ENCODE measurements at regions not wholly inside any gene's neighbourhood (a gene's known extent, or its start where the extent isn't known, plus 50 kb on each side); places are given as distances from the start of the nearest gene placed in this dataset.

DNA sequence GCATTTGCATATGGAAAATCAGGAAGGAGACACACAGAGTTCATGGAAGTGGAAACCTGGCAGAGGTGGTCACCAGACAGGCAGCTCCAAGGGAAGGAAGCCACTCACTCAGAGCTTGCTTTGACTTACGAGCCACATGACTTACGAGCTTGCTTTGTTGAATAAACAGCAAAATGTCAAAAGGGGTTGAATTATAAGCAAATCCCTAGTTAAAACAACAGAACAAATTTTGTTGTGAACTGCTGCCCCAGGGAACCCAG, 164.3 kb downstream of the SYK start:
- Histone ChIP-seq H3K4me3 (ENCODE audit: low read length) (no peak overlapping the region), H3K79me2 (ENCODE audit: control insufficient read depth, low read length) (no peaks in the 10 kb centered on the region), H3K4me1 (ENCODE audit: control insufficient read depth, low read length) (peaks cover 9% of the 10 kb centered on the region), H3K27me3 (ENCODE audit: control insufficient read depth, low read length) (peaks cover 23% of the 10 kb centered on the region), H3K27ac (ENCODE audit: low read depth, low read length) (no peak overlapping the region), H3K4me2 (ENCODE audit: low read length) (no peak overlapping the region), H4K20me1 (ENCODE audit: control insufficient read depth, insufficient read depth, low read depth, low read length) (no peaks in the 10 kb centered on the region), H3K36me3 (ENCODE audit: control insufficient read depth, low read length) (no peaks in the 10 kb centered on the region), H3K9me2 (replicated peaks; ENCODE audit: control insufficient read depth, low read length) (no peaks in the 10 kb centered on the region), H3F3A (ENCODE audit: control insufficient read depth, insufficient read depth) (no peaks in the 10 kb centered on the region), H3K9me3 (ENCODE audit: control insufficient read depth, insufficient read depth, low read length) (no peaks in the 10 kb centered on the region)
- no peak for TF ChIP-seq EZH2phosphoT487 (IDR thresholded peaks at IDR 0.05; ENCODE audit: borderline replicate concordance, low read length)
- TF ChIP-seq, protein P1, sequence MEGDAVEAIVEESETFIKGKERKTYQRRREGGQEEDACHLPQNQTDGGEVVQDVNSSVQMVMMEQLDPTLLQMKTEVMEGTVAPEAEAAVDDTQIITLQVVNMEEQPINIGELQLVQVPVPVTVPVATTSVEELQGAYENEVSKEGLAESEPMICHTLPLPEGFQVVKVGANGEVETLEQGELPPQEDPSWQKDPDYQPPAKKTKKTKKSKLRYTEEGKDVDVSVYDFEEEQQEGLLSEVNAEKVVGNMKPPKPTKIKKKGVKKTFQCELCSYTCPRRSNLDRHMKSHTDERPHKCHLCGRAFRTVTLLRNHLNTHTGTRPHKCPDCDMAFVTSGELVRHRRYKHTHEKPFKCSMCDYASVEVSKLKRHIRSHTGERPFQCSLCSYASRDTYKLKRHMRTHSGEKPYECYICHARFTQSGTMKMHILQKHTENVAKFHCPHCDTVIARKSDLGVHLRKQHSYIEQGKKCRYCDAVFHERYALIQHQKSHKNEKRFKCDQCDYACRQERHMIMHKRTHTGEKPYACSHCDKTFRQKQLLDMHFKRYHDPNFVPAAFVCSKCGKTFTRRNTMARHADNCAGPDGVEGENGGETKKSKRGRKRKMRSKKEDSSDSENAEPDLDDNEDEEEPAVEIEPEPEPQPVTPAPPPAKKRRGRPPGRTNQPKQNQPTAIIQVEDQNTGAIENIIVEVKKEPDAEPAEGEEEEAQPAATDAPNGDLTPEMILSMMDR (IDR thresholded peaks at IDR 0.05; ENCODE audit: low read depth, low read length, poor library complexity, severe bottlenecking) = no peak

DNA sequence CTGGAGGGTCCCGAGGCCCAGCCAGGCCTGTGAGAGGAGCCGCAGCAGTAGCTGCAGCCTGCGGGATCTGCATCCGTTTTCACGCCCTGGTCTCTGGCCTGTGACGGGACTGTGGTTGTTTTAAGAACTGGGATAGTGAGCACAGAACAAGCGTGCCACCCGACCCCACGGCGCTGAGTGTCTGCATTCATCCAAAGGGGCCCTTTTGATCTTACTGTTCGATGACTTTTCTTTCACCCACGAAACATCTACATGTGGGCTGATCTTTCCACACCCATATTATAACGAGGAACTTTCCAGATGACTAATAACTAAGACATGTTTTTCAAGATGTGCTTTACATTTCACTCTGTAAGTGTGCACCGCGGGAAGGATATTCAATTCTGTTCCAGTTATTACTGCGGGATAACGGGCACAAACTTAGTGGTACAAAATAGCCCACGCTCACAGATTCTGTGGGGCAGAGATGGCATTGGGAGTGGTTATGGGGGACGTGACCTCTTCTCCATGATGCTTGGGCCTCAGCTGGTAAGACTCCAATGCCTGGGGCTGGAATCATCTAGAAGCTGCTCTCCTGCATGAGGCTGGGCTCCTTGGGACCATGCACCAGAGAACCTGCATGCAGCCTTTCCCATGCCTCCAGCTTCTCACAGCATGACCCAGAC, 165.0 kb downstream of the SYK start:
- no peaks in the 10 kb centered on the region for H3K9me3 ChIP-seq (ENCODE audit: control insufficient read depth, insufficient read depth, low read length)
- no peak overlapping the region for H3K27ac ChIP-seq (ENCODE audit: low read depth, low read length)
- no peaks in the 10 kb centered on the region for H3F3A ChIP-seq (ENCODE audit: control insufficient read depth, insufficient read depth)
- H3K36me3 ChIP-seq (ENCODE audit: control insufficient read depth, low read length) = no peaks in the 10 kb centered on the region
- no peaks in the 10 kb centered on the region for H3K9me2 ChIP-seq (replicated peaks; ENCODE audit: control insufficient read depth, low read length)
- peaks cover 23% of the 10 kb centered on the region for H3K27me3 ChIP-seq (ENCODE audit: control insufficient read depth, low read length)
- H3K79me2 ChIP-seq (ENCODE audit: control insufficient read depth, low read length) = no peaks in the 10 kb centered on the region
- H4K20me1 ChIP-seq (ENCODE audit: control insufficient read depth, insufficient read depth, low read depth, low read length) = no peaks in the 10 kb centered on the region
- H3K4me1 ChIP-seq (ENCODE audit: control insufficient read depth, low read length) = peaks cover 9% of the 10 kb centered on the region
- H3K4me2 ChIP-seq (ENCODE audit: low read length) = no peak overlapping the region
- H3K4me3 ChIP-seq (ENCODE audit: low read length) = no peak overlapping the region
- TF ChIP-seq, protein P1 (IDR thresholded peaks at IDR 0.05; ENCODE audit: low read depth, low read length, poor library complexity, severe bottlenecking) = no peak
- TF ChIP-seq EZH2phosphoT487 (IDR thresholded peaks at IDR 0.05; ENCODE audit: borderline replicate concordance, low read length) = no peak

DNA sequence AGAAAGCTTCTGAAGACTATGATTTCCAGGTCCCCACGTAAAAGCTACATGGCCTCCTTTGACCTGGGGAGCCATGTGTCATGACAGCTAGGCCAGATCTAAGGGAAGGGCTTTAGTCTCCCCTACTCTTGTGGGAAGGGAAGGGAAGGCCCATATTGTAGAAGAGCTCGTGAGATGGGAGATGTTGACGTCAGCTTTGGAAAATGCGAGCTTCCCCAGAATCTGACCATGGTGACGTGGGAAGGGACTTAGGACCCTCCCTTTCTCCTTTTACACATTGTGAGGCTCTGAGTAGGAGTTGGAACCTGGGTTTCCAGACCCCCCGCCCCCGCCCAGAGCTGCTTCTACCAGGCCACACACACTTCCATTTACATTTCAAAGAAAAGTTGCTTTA, 165.5 kb downstream of the SYK start:
- no peak overlapping the region for H3K4me2 ChIP-seq (ENCODE audit: low read length)
- H3K4me1 ChIP-seq (ENCODE audit: control insufficient read depth, low read length) = peaks cover 9% of the 10 kb centered on the region
- no peaks in the 10 kb centered on the region for H3K9me3 ChIP-seq (ENCODE audit: control insufficient read depth, insufficient read depth, low read length)
- peaks cover 23% of the 10 kb centered on the region for H3K27me3 ChIP-seq (ENCODE audit: control insufficient read depth, low read length)
- no peaks in the 10 kb centered on the region for H4K20me1 ChIP-seq (ENCODE audit: control insufficient read depth, insufficient read depth, low read depth, low read length)
- no peaks in the 10 kb centered on the region for H3K9me2 ChIP-seq (replicated peaks; ENCODE audit: control insufficient read depth, low read length)
- no peaks in the 10 kb centered on the region for H3K79me2 ChIP-seq (ENCODE audit: control insufficient read depth, low read length)
- no peaks in the 10 kb centered on the region for H3K36me3 ChIP-seq (ENCODE audit: control insufficient read depth, low read length)
- H3K27ac ChIP-seq (ENCODE audit: low read depth, low read length) = no peak overlapping the region
- no peak for TF ChIP-seq EZH2phosphoT487 (IDR thresholded peaks at IDR 0.05; ENCODE audit: borderline replicate concordance, low read length)
- no peaks in the 10 kb centered on the region for H3F3A ChIP-seq (ENCODE audit: control insufficient read depth, insufficient read depth)
- H3K4me3 ChIP-seq (ENCODE audit: low read length) = no peak overlapping the region

DNA sequence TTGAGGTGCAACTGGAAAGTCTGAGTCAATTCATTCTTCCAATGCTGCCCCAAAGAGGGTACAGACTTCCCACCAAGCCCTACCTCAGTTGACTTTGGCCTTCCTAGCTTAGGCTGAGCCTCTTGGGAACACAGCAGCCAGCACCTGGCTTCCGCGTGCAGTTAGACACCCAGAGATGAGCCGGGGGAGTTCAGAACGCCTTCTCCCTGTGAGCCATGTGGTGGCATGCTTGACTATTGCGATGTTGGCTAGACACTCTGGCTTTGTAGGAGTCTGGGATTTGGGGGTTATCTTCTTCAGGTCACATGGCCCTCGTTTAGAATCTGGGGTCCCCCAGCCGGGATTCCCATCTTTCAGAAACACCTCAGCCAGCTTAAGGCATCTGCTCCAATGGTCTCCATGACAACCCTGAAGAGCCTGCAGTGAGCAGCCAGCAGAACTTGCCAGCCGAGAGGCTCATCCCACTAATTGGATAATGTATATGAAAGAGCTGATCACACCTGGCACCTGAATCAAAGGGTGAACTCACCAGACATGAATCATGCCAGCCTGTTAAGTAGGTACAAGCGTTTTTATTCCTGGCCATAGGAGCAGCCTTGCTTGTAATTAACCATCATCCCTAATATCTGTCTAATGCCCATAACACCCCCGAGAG, 167.5 kb downstream of the SYK start:
- H3K27me3 ChIP-seq (ENCODE audit: control insufficient read depth, low read length) = peaks cover 21% of the 10 kb centered on the region
- H3K4me2 ChIP-seq (ENCODE audit: low read length) = no peak overlapping the region
- no peaks in the 10 kb centered on the region for H3K36me3 ChIP-seq (ENCODE audit: control insufficient read depth, low read length)
- H3K27ac ChIP-seq (ENCODE audit: low read depth, low read length) = no peak overlapping the region
- no peaks in the 10 kb centered on the region for H3K79me2 ChIP-seq (ENCODE audit: control insufficient read depth, low read length)
- no peak overlapping the region for H3K4me3 ChIP-seq (ENCODE audit: low read length)
- H3K9me3 ChIP-seq (ENCODE audit: control insufficient read depth, insufficient read depth, low read length) = no peaks in the 10 kb centered on the region
- H3K4me1 ChIP-seq (ENCODE audit: control insufficient read depth, low read length) = peaks cover 7% of the 10 kb centered on the region
- no peaks in the 10 kb centered on the region for H4K20me1 ChIP-seq (ENCODE audit: control insufficient read depth, insufficient read depth, low read depth, low read length)
- no peaks in the 10 kb centered on the region for H3F3A ChIP-seq (ENCODE audit: control insufficient read depth, insufficient read depth)
- TF ChIP-seq EZH2phosphoT487 (IDR thresholded peaks at IDR 0.05; ENCODE audit: borderline replicate concordance, low read length) = no peak
- TF ChIP-seq, protein P1 (IDR thresholded peaks at IDR 0.05; ENCODE audit: low read depth, low read length, poor library complexity, severe bottlenecking) = no peak
- H3K9me2 ChIP-seq (replicated peaks; ENCODE audit: control insufficient read depth, low read length) = no peaks in the 10 kb centered on the region

Data from DOHH2 (cell line).